Spinal cord (tissue), 9 donors: ENCODE measurements at regions not wholly inside any gene's neighbourhood (a gene's known extent, or its start where the extent isn't known, plus 50 kb on each side); places are given as distances from the start of the nearest gene placed in this dataset.

Experiments used
- DNase-seq, 6 donors: peaks; one replicate each; pipeline versions ENCODE4 v3.0.0 to v3.0.0-alpha.2; 2013 to 2015; ENCODE audit warnings: low spot score in 6 of 6, low read depth in 4 of 6
- H3K27ac ChIP-seq: one replicate; pipeline ENCODE4 v1.5.1; 2013; ENCODE audit warnings: low read depth, low read length, control low read depth
- H3K27me3 ChIP-seq: one replicate; pipeline ENCODE4 v1.6.1; 2013; ENCODE audit warnings: low read length; ENCODE audit not compliant: control insufficient read depth, insufficient read depth
- H3K36me3 ChIP-seq: one replicate; pipeline ENCODE4 v1.6.1; 2013; ENCODE audit warnings: low read length; ENCODE audit not compliant: control insufficient read depth, insufficient read depth
- H3K4me1 ChIP-seq: one replicate; pipeline ENCODE4 v1.6.1; 2013; ENCODE audit warnings: low read length; ENCODE audit not compliant: control insufficient read depth, insufficient read depth
- H3K4me3 ChIP-seq: one replicate; pipeline ENCODE4 v1.5.1; 2013; ENCODE audit warnings: low read depth, low read length, control low read depth
- H3K9me3 ChIP-seq: one replicate; pipeline ENCODE4 v1.6.1; 2013; ENCODE audit warnings: low read length; ENCODE audit not compliant: control insufficient read depth, insufficient read depth
- WGBS: methylation state at CpG from one replicate; pipeline ENCODE4 v1.1.5; 2013; ENCODE audit warnings: missing lambda C conversion rate; ENCODE audit not compliant: insufficient coverage; 5-methylcytosine and 5-hydroxymethylcytosine counted together
- donor health status: healthy.

GRCh38 chr5:142481410-142481809, 156.6 kb upstream of the SPRY4 start:
- WGBS, result 92% methylated on average over 1 of the region's 3 CpGs
- Histone ChIP-seq H3K27ac (no peak overlapping the region), H3K4me1 (no peaks in the 10 kb centered on the region), H3K27me3 (no peaks in the 10 kb centered on the region), H3K4me3 (no peak overlapping the region), H3K9me3 (no peaks in the 10 kb centered on the region), H3K36me3 (no peaks in the 10 kb centered on the region)
- DNase-seq, result no peak

- 100% methylated on average over 2 of the region's 3 CpGs for WGBS
- H3K36me3 ChIP-seq, result no peaks in the 10 kb centered on the region
- H3K27me3 ChIP-seq, result no peaks in the 10 kb centered on the region
- no peak for DNase-seq
- H3K4me1 ChIP-seq, result peaks cover under 1% of the 10 kb centered on the region
- no peak overlapping the region for H3K27ac ChIP-seq
- H3K9me3 ChIP-seq, result no peaks in the 10 kb centered on the region
- H3K4me3 ChIP-seq, result no peak overlapping the region
These were observed 155.2 kb upstream of the SPRY4 start for GRCh38 chr5:142479854-142480519.

- H3K27ac ChIP-seq, result no peak overlapping the region
These were observed 154.3 kb upstream of the SPRY4 start for GRCh38 chr5:142479150-142479549.

GRCh38 chr5:142478113-142478512, 153.3 kb upstream of the SPRY4 start:
- Histone ChIP-seq H3K27ac (no peak overlapping the region), H3K4me1 (peaks cover 3% of the 10 kb centered on the region), H3K36me3 (no peaks in the 10 kb centered on the region), H3K4me3 (no peak overlapping the region), H3K9me3 (no peaks in the 10 kb centered on the region), H3K27me3 (no peaks in the 10 kb centered on the region)
- no CpG with 5 or more reads among the region's 1 CpG for WGBS
- DNase-seq, result no peak

More at GRCh38 chr5:142479150-142479549, 154.3 kb upstream of the SPRY4 start:
- no peaks in the 10 kb centered on the region for H3K9me3 ChIP-seq
- no peak for DNase-seq
- H3K4me3 ChIP-seq, result no peak overlapping the region
- peaks cover 3% of the 10 kb centered on the region for H3K4me1 ChIP-seq
- no peaks in the 10 kb centered on the region for H3K36me3 ChIP-seq
- no peaks in the 10 kb centered on the region for H3K27me3 ChIP-seq

- no peak overlapping the region for H3K27ac ChIP-seq
- no peaks in the 10 kb centered on the region for H3K36me3 ChIP-seq
- H3K4me1 ChIP-seq, result peaks cover 3% of the 10 kb centered on the region
- no peak for DNase-seq
- H3K4me3 ChIP-seq, result no peak overlapping the region
- no peaks in the 10 kb centered on the region for H3K9me3 ChIP-seq
- 33% methylated on average over 1 of the region's 2 CpGs for WGBS
- no peaks in the 10 kb centered on the region for H3K27me3 ChIP-seq
These were observed 150.3 kb upstream of the SPRY4 start for GRCh38 chr5:142475102-142475513.

- Histone ChIP-seq H3K27me3 (no peaks in the 10 kb centered on the region), H3K4me1 (peaks cover 3% of the 10 kb centered on the region), H3K4me3 (no peak overlapping the region), H3K36me3 (no peaks in the 10 kb centered on the region), H3K27ac (no peak overlapping the region), H3K9me3 (no peaks in the 10 kb centered on the region)
- 82% methylated on average over 2 of the region's 2 CpGs for WGBS
- no peak for DNase-seq
These were observed 149.7 kb upstream of the SPRY4 start for GRCh38 chr5:142474431-142475094.

GRCh38 chr5:142473038-142473437, 148.2 kb upstream of the SPRY4 start:
- DNase-seq, result no peak
- H3K9me3 ChIP-seq, result no peaks in the 10 kb centered on the region
- no peak overlapping the region for H3K4me3 ChIP-seq
- no peaks in the 10 kb centered on the region for H3K36me3 ChIP-seq
- no peaks in the 10 kb centered on the region for H3K27me3 ChIP-seq
- peaks cover 3% of the 10 kb centered on the region for H3K4me1 ChIP-seq
- H3K27ac ChIP-seq, result no peak overlapping the region

- 89% methylated on average over 3 of the region's 7 CpGs for WGBS
- Histone ChIP-seq H3K9me3 (no peaks in the 10 kb centered on the region), H3K27ac (no peak overlapping the region), H3K4me1 (peaks cover 4% of the 10 kb centered on the region), H3K27me3 (no peaks in the 10 kb centered on the region), H3K4me3 (no peak overlapping the region), H3K36me3 (no peaks in the 10 kb centered on the region)
- no peak for DNase-seq
These were observed 147.6 kb upstream of the SPRY4 start for GRCh38 chr5:142472306-142472951.

GRCh38 chr5:142466195-142466971, 141.6 kb upstream of the SPRY4 start:
- WGBS, result 57% methylated on average over 4 of the region's 7 CpGs

More at GRCh38 chr5:142466195-142466971, 141.6 kb upstream of the SPRY4 start:
- H3K9me3 ChIP-seq, result no peaks in the 10 kb centered on the region
- no peaks in the 10 kb centered on the region for H3K36me3 ChIP-seq
- H3K4me1 ChIP-seq, result peaks cover 11% of the 10 kb centered on the region
- H3K27me3 ChIP-seq, result no peaks in the 10 kb centered on the region
- peak in 3 of 6 donors; percentile 17 to 83 (median 82) for DNase-seq
- no peak overlapping the region for H3K4me3 ChIP-seq
- peak overlapping the region; percentile 54 for H3K27ac ChIP-seq
